IPS-NIHi11 (cell line): ENCODE measurements at regions not wholly inside any gene's neighbourhood (a gene's known extent, or its start where the extent isn't known, plus 50 kb on each side); places are given as distances from the start of the nearest gene placed in this dataset.
"Not testable (repeated sequence)": the region's sequence is repeated elsewhere in the genome, so short reads cannot be mapped to it uniquely, and the experiment has no call there.

Experiments
- DNase-seq: peaks from one replicate; pipeline ENCODE4 v3.0.0; 2012; ENCODE audit warnings: mixed read lengths, low spot score

DNA sequence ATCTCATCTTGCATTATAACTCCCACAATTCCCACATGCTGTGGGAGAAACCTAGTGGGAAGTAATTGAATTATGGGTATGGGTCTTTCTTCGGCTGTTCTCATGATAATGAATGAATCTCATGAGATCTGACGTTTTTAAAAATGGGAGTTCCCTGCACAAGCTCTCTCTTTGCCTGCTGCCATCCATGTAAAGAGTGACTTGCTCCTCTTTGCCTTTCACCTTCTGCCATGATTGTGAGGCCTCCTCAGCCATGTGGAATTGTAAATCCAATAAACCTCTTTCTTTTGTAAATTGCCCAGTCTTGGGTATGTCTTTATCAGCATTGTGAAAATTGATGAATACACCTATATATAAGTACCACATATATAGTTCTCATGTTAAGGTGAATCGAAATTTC, 961.7 kb upstream of the COX7C start:
- no peak for DNase-seq

DNA sequence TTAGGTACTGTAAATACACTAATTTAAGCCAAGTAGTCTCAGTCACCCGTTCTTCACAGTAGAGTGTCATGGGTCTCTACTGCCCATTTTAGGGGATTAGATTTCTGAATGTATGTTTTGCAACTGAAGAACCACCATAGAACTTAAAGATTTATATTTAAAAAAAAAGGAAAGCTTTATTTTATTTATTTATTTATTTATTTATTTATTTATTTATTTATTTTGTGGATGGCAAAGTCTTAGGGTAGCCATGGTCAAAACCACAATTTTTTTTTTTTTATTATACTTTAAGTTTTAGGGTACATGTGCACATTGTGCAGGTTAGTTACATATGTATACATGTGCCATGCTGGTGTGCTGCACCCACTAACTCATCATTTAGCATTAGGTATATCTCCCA, 960.4 kb upstream of the COX7C start:
- DNase-seq: not testable (repeated sequence)

DNA sequence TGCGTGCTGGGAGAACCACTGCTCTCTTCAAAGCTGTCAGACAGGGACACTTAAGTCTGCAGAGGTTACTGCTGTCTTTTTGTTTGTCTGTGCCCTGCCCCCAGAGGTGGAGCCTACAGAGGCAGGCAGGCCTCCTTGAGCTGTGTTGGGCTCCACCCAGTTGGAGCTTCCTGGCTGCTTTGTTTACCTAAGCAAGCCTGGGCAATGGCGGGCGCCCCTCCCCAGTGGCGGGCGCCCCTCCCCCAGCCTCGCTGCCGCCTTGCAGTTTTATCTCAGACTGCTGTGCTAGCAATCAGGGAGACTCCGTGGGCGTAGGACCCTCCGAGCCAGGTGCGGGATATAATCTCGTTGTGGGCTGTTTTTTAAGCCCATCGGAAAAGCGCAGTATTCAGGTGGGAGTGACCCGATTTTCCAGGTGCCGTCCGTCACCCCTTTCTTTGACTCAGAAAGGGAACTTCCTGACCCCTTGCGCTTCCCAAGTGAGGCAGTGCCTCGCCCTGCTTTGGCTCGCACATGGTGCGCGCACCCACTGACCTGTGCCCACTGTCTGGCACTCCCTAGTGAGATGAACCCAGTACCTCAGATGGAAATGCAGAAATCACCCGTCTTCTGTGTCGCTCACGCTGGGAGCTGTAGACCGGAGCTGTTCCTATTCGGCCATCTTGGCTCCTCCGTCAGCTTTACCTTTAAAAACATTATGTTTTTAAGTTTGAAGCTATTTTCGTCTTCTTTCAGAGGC, 954.6 kb upstream of the COX7C start:
- not testable (repeated sequence) for DNase-seq

DNA sequence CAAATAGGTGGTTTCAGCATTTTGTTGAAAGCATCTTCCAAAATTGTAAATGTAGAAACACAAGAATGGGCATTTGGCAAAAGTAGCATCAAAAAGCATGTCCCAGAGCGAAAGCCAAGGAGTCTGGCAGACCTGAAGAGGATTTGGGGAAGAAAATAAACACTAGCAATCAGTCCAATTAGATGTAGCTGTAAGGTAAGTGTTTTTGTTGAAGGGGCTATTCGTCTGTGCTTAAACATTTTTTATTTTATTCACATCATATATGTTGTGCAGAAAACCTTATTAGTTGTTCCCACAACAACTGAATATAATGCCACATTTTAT, 954.1 kb upstream of the COX7C start:
- DNase-seq: no peak

DNA sequence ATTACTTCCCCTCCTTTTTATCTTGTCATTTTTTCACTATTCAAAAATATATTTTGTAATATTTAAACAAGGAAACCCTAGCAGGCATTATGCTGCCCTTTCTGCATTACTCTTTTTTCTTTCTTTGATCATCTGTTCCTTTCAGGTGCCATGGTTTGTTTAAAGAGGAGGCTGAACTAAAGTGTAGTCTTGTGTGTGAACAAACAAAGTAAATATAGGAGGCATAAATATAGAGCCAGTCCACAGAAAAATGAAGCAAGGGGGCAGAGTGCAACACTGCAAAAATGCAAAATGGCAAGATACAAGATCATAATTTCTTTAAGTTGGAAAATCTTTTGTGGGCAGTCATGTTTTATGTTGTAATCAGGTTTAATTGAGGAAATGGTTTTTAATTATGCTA, 947.3 kb upstream of the COX7C start:
- no peak for DNase-seq

DNA sequence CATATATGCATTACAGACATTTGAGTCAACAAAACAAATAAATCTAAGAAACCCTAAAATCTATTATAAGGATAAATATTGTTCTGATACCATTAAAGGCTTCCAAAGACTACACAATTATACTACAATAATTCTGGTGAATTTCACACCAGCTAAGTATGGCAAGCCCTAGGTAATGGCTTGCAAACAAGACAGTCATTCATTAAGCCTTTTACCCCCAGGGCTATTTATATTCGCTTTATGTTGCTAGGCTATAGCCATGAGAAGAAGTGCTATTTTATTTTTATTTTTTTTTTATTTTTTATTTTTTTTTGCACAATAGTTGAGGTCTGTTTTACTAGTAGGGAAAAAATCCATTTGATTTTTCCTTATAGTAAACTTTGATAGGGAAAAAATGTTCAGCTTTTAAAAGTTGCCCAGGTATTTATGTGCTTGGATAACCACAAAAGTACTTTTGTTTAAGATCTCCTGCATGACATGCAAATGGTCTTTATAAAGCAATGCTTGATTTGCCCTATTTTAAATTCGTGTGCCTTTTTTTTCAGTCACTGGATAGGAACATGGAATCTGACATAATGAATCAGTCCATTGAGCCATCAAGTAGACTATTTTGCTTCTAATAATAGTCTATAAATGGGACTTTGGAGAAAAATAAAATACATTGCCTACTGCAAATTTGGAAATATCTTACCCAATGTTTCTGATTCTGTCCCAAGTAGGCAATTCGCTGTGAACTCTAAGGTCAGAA, 946.3 kb upstream of the COX7C start:
- no peak for DNase-seq

DNA sequence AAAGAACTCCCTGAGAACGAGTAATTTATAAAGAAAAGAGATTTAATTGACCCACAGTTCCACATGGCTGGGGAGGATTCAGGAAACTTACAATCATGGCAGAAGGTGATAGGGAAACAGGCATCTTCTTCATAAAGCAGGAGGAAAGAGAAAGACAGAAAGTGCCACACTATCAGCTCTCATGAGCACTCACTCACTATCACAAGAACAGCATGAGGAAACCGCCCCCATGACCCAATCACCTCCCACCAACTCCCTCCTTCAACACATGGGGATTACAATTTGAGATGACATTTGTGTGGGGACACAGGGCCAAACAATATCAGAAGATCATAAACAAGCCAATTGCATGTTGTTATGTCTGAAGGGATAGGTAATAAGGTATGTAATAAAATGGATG, 935.9 kb upstream of the COX7C start:
- DNase-seq: no peak

DNA sequence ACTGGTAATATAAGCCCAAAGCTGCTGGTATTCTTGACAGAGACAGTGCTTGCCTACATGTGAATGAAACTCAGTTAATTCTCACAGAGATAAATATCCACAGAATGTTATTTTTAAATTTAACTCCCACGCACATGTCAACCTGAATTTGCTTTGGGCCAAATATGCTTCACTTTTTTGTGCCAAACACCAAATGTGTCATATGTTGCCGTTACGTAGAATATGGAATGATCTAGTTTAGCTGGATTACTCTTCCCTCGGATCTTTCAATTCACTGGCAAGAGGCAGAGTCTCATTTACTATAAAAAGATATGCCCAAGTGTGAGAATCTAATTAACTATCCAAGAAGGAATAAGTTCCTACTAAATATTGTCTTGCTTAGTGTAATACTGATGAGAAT, 933.4 kb upstream of the COX7C start:
- no peak for DNase-seq

DNA sequence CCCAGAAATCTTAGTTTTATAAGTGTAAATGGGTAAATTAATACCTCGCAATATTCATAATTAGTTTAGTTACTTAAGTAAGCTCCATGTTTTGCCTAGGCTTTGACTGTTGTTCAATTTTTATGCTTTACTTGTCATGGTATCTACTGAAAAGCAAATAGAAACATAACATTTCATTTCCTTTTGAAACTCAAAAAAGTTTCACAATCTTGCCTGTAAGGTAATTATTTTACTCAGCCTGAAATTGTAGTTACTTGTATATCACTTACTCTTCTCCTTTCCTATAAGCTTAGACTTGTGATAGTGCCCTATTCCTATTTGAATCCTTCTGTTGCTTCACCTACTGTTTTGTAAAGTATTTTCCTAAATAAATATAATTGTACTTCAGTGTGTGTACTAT, 914.4 kb upstream of the COX7C start:
- DNase-seq: no peak

DNA sequence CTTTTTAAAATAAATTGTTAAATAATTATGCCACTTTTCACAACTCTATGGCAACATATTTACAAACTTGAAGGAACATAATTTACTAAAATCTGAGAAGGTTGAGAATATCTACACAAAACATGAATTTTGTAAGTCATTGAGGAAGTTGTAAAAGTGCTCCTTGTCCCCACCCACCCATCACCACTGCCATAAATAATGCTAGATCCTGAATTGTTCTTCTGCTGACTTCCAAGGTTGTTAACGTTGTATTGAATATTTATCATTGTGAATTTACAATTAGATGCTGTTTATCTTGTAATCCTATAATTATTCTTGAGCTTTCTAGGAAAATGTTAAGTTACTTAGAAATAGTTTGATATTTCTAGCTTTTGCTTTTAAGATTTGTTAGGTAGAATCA, 908.0 kb upstream of the COX7C start:
- no peak for DNase-seq

DNA sequence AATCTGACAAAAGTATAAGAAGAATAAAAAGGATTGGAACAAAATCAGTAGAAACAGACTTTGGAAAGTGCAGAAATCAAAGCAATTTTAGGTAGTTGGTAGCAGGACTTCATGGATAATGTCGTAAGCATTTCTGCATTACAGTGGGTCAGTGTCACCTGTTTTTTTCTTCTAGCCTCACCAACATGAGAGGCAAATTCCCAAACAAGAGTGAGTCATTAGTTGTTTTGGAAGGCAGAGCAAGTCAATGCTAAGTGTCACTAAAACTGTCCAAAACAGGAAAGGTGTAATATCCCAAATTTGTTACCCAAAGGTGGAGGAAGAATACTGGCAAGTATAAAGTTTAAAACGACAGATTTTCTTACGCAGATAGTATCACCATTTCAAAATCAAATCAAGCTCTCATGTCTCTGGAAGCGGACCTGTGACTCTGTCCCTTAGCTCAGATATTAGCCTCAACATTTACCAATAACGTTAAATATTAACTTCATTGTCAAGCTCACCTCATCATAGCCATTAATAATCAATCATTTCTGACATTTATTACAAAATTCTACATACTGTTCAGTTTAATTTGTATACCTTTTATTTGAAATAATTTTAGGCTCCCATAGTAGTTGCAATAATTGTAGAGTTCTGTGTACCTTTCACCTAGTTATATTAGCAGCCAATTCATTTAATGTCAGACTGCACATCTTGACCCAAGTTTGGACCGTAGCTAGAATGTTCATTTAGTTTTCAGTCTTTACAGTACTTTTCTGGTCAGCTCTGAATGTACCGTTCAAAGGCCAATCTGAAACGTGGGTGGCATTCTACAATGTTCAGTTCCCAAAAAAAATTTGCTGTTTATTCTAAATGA, 901.2 kb upstream of the COX7C start:
- no peak for DNase-seq

DNA sequence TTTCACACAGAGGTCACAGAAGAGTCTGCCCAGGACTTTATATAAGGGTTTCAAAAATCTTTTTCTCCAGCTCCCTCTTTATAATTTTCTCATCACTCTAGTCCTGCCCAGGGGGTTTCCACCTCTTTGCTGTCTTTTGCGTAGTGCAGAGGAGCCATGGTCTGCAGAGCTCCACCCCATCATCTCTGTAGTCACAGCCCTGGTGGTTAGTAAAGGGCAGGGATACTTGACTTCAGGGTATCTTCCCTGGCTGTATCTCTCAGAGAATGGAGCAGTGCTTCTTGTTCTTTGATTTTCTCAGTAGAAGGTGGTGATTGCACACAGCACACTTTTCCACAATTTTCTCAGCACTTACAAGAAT, 900.6 kb upstream of the COX7C start:
- no peak for DNase-seq

DNA sequence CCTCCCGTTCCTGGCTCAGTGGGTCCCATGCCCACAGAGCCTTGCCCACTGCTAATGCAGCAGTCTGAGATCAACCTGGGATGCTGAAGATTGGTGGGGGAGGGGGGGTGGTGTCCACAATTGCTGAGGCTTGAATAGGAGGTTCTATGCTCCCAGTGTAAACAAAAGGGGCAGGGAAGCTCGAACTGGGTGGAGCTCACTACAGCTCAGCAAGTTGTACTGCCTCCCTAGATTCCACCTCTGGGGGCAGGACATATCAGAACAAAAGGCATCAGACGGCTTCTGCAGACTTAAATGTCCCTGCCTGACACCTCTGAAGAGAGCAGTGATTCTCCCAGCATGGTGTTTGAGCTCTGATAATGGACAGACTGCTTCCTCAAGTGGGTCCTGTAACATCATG, 885.6 kb upstream of the COX7C start:
- DNase-seq: no peak

DNA sequence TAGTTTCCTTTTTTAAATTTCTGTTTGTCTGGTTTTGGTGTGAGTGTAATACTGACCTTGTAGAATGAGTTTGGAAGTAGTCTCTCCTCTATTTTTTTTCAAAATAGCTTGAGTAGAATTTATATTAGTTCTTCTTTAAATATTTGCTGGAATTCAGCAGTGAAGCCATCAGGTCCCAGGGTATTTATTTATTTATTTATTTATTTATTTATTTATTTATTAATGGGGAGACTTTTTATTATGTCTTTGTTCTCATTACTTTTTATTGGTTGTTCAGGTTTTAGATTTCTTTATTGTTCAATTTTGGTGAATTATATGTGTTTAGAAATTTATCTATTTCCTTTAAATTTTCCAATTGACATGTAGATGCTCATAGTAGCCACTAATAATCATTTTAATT, 875.8 kb upstream of the COX7C start:
- no peak for DNase-seq

DNA sequence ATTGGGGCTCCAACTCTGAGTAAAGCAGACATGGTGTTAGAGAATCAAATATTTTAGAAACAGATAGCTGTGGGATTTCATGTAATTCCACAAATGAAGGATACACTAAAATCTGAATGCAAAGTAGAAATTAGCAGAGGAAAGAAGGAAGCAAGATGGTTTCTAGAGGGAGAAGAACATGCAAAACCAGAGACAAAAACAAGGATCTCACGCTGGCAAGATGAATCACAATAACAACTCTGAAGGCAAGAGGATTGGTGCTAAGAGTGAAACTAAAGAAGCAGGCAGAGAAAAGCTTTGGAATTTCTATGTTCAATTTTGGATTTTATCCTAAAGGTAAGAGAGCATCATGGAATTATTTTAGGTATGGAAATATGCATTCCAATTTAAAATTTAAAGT, 857.2 kb upstream of the COX7C start:
- peak; percentile 28 for DNase-seq

DNA sequence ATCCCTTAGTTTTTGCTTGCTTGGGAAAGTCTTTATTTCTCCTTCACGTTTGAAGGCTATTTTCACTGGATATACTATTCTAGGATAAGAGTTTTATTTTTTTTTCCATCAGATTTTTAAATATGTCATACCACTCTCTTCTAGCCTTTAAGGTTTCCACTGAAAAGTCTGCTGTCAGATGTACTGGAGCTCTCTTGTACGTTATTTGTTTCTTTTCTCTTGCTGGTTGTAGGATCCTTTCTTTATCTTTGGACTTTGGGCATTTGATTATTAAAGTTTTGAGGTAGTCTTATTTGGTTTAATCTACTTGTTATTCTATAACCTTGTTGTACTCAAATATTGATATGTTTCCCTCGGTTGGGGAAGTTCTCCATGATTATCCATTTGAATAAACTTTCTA, 848.4 kb upstream of the COX7C start:
- no peak for DNase-seq

DNA sequence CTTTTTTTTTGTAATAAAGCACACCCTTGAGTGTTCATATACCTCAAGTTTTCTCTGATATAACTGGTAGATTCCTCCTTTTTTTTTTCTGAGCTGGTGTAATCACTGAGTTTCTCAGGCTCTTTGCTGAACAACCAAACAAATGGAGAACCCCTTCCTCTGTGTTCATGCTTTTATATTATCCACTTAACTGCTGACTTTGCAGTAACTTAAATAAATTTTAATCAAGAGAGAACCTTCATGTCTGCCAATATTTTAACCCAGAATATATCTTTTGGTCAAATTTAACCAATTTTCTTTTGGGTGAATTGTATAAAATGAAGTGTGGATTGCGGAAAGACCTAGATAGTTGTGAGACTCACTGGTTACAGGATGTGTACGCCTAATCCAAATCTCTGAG, 833.0 kb upstream of the COX7C start:
- no peak for DNase-seq

DNA sequence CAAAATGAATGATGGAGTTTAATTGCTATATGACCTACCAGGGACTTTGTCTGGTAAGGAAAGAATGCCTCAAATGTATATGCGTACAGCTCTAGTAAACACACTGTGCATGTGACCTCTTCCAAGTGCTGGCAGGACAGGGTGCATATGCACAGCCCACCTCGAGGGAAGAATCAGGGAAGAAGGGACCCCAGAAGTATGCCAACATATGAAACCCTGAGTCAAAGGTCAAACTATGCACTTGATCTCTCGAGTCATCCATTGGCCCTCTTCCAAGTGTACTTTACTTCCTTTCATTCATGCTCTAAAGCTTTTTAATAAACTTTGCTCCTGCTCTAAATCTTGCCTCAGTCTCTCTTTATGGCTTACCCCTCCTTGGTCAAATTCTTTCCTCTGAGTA, 804.6 kb upstream of the COX7C start:
- no peak for DNase-seq

DNA sequence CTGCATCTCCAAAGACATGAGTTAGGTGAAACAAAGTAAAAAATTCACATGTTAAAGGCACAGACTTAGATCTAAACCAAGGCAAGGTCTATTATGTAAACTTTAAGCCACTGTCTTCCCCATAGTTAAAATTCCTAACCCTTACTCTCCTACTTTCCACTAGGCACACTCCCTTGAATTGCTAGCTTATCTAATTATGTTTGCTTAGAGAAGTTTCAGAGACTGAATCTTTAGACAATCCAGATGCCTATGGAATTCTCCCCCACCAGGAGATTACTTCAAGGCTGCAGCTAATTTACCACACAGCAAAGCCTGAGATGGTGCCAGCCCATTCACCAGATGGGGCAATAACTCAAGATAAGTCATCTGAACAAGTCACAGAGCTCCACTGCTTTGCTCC, 803.1 kb upstream of the COX7C start:
- peak; percentile 11 for DNase-seq

DNA sequence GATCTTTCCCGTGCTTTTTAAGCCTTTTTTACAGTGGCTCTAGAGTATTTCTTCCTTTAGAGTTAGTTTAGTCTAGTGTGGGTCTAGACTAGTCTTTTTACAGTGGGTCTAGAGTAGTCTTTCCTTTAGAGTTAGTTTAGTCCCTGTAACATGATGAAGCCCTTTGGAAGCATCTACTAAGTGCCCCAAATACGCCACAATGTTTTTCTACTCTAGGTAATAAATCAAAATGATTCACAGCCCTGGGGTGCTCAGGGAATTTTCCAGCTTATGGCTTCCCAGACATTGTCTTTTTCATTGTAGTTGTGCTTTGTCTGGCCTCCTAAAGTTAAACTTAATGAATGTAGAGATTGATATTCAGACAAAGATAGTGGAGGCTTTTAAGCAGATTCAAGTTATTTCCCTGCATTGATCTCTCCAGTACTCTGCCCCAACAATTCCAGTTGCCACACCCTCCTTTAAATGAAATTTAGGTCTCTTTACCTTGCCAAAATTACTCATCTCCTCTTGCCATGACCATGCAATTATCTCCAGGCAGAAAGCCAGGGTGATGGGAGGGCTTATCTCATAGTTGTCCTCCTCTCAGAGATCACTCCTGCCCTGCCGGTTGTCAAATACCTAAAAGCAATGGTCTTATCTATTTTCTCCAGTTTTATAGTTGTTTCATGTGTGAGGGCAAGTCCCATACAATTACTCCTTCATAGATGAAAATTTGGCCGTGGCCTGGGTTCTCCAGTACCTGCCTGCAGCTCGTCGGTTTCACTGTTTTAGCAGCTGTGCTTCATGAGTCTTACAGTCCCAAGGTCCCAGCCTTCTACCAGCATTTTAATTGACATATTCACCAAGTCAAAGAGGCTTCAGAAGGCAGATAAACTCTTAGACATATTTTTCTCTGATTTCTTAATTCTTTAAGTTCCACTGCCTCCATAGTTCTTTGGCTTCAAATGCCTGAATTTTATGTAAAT, 794.0 kb upstream of the COX7C start:
- DNase-seq: no peak

DNA sequence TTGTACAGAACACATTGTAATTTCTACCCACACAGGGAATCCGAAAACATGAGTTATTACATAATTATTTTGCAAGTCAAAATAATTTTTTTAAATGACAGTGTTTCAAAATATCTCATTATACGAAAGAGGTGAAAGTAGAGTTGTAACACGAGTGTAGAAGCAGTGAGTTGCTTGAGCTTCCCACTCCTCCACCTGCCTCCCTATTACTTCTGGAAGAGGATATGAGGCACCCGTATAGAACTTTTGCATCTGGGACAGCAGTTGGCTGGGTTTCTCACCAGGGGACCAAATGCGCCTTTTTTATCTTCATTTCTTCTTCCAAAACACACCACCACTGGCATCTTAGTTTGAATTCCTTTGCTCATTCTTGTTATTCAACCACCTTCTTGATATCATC, 779.0 kb upstream of the COX7C start:
- DNase-seq: no peak

DNA sequence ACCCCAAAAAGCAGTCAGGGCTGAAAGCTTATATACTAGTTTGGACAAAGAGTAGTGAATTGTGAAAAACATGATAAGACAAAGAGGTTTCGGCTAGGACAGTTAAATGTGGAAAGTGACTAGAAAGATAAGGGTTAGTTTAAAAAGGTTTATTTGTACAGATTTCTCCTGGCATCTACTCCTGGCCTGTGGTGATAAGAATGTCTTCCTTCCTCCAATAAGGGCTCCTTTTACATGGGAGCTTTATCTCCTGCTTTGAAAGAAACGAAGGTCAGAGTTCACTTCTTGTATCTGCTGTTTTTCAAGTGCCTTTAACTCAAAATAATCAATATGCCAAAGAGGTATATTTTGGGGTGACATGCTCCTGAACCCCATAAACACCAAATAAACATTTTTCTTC, 776.1 kb upstream of the COX7C start:
- DNase-seq: no peak
